ENCODE measurements at regions not wholly inside any gene's neighbourhood (a gene's known extent, or its start where the extent isn't known, plus 50 kb on each side); places are given as distances from the start of the nearest gene placed in this dataset.

GRCh38 chr13:54852831-54853230 lies 1824.2 kb downstream of the OLFM4 start:
- Histone ChIP-seq H3K27ac (ENCODE audit: low read depth, low read length) (no peak overlapping the region), H3K4me3 (ENCODE audit: low read depth, low read length) (no peak overlapping the region), H3K9me3 (ENCODE audit: control insufficient read depth, insufficient read depth, low read length) (no peaks in the 10 kb centered on the region), H3K27me3 (ENCODE audit: control insufficient read depth, insufficient read depth, low read length) (no peaks in the 10 kb centered on the region)
- CTCF ChIA-PET = no interaction called here
- no peak for DNase-seq (ENCODE audit: low read depth, low spot score)
- TF ChIP-seq, protein P1, sequence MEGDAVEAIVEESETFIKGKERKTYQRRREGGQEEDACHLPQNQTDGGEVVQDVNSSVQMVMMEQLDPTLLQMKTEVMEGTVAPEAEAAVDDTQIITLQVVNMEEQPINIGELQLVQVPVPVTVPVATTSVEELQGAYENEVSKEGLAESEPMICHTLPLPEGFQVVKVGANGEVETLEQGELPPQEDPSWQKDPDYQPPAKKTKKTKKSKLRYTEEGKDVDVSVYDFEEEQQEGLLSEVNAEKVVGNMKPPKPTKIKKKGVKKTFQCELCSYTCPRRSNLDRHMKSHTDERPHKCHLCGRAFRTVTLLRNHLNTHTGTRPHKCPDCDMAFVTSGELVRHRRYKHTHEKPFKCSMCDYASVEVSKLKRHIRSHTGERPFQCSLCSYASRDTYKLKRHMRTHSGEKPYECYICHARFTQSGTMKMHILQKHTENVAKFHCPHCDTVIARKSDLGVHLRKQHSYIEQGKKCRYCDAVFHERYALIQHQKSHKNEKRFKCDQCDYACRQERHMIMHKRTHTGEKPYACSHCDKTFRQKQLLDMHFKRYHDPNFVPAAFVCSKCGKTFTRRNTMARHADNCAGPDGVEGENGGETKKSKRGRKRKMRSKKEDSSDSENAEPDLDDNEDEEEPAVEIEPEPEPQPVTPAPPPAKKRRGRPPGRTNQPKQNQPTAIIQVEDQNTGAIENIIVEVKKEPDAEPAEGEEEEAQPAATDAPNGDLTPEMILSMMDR (IDR thresholded peaks at IDR 0.05; ENCODE audit: low read depth, low read length) = no peak
- POLR2A ChIA-PET = no interaction called here

- ChIA-PET CTCF (no interaction called here), POLR2A (no interaction called here)
- H3K9me3 ChIP-seq (ENCODE audit: control insufficient read depth, insufficient read depth, low read length) = no peaks in the 10 kb centered on the region
- no peaks in the 10 kb centered on the region for H3K27me3 ChIP-seq (ENCODE audit: control insufficient read depth, insufficient read depth, low read length)
- TF ChIP-seq, protein P1 (IDR thresholded peaks at IDR 0.05; ENCODE audit: low read depth, low read length) = no peak
- DNase-seq (ENCODE audit: low read depth, low spot score) = no peak
- H3K4me3 ChIP-seq (ENCODE audit: low read depth, low read length) = no peak overlapping the region
- no peak overlapping the region for H3K27ac ChIP-seq (ENCODE audit: low read depth, low read length)
Measured at GRCh38 chr13:54859827-54860226, 1831.2 kb downstream of the OLFM4 start.

- no peak for DNase-seq (ENCODE audit: low read depth, low spot score)
- H3K9me3 ChIP-seq (ENCODE audit: control insufficient read depth, insufficient read depth, low read length) = peaks cover 5% of the 10 kb centered on the region
- TF ChIP-seq, protein P1 (IDR thresholded peaks at IDR 0.05; ENCODE audit: low read depth, low read length) = no peak
- H3K27ac ChIP-seq (ENCODE audit: low read depth, low read length) = no peak overlapping the region
- H3K4me3 ChIP-seq (ENCODE audit: low read depth, low read length) = no peak overlapping the region
- CTCF ChIA-PET = no interaction called here
- POLR2A ChIA-PET = no interaction called here
- H3K27me3 ChIP-seq (ENCODE audit: control insufficient read depth, insufficient read depth, low read length) = no peaks in the 10 kb centered on the region
Measured at GRCh38 chr13:54875111-54875510, 1846.5 kb downstream of the OLFM4 start.

GRCh38 chr13:54879036-54879435 lies 1850.4 kb downstream of the OLFM4 start:
- no peak for DNase-seq (ENCODE audit: low read depth, low spot score)
- Histone ChIP-seq H3K27me3 (ENCODE audit: control insufficient read depth, insufficient read depth, low read length) (no peaks in the 10 kb centered on the region), H3K27ac (ENCODE audit: low read depth, low read length) (no peak overlapping the region), H3K4me3 (ENCODE audit: low read depth, low read length) (no peak overlapping the region), H3K9me3 (ENCODE audit: control insufficient read depth, insufficient read depth, low read length) (peaks cover 11% of the 10 kb centered on the region)
- ChIA-PET POLR2A (no interaction called here), CTCF (interaction anchor here (0.6 kb wide), 1 partner anchor 81 kb away, joined by 3 read pairs; no protein-coding TSS in a partner anchor)
- TF ChIP-seq, protein P1 (IDR thresholded peaks at IDR 0.05; ENCODE audit: low read depth, low read length) = no peak

GRCh38 chr13:54884682-54885081 lies 1856.1 kb downstream of the OLFM4 start:
- DNase-seq (ENCODE audit: low read depth, low spot score) = no peak
- TF ChIP-seq, protein P1 (IDR thresholded peaks at IDR 0.05; ENCODE audit: low read depth, low read length) = no peak
- Histone ChIP-seq H3K27me3 (ENCODE audit: control insufficient read depth, insufficient read depth, low read length) (no peaks in the 10 kb centered on the region), H3K9me3 (ENCODE audit: control insufficient read depth, insufficient read depth, low read length) (peaks cover 21% of the 10 kb centered on the region), H3K27ac (ENCODE audit: low read depth, low read length) (no peak overlapping the region), H3K4me3 (ENCODE audit: low read depth, low read length) (no peak overlapping the region)
- CTCF ChIA-PET = no interaction called here
- POLR2A ChIA-PET = no interaction called here

Data from AG04450 (cell line).